HG03066 (cell line): ENCODE measurements at regions not wholly inside any gene's neighbourhood (a gene's known extent, or its start where the extent isn't known, plus 50 kb on each side); places are given as distances from the start of the nearest gene placed in this dataset.
"Not testable (repeated sequence)": the region's sequence is repeated elsewhere in the genome, so short reads cannot be mapped to it uniquely, and the experiment has no call there.

ENCODE experiments used
- ATAC-seq: cut with Tn5 transposase; IDR thresholded peaks from one replicate; pipeline ENCODE4 v1.9.1; 2021; ENCODE audit warnings: low read depth; ENCODE audit not compliant: unreplicated experiment

GRCh38 chr9:117649126-117649525 lies 55.1 kb upstream of the TLR4 start:
- ATAC-seq, result no peak

- ATAC-seq, result no peak
Measured at GRCh38 chr9:117644932-117645636, 59.1 kb upstream of the TLR4 start.

GRCh38 chr9:117644133-117644931 lies 59.9 kb upstream of the TLR4 start:
- peak; percentile 83 for ATAC-seq

- ATAC-seq, result no peak
Measured at GRCh38 chr9:117643288-117643654, 60.9 kb upstream of the TLR4 start.

- not testable (repeated sequence) for ATAC-seq
Measured at GRCh38 chr9:117642571-117643287, 61.5 kb upstream of the TLR4 start.

- no peak for ATAC-seq
Measured at GRCh38 chr9:117636681-117637080, 67.5 kb upstream of the TLR4 start.

- no peak for ATAC-seq
Measured at GRCh38 chr9:117625154-117625553, 79.0 kb upstream of the TLR4 start.

GRCh38 chr9:117624106-117624505 lies 80.1 kb upstream of the TLR4 start:
- no peak for ATAC-seq

GRCh38 chr9:117622347-117622746 lies 81.9 kb upstream of the TLR4 start:
- ATAC-seq, result no peak

- no peak for ATAC-seq
Measured at GRCh38 chr9:117616431-117616831, 87.8 kb upstream of the TLR4 start.

GRCh38 chr9:117612317-117612716 lies 91.9 kb upstream of the TLR4 start:
- no peak for ATAC-seq

- ATAC-seq, result no peak
Measured at GRCh38 chr9:117597977-117598376, 106.2 kb upstream of the TLR4 start.

GRCh38 chr9:117596678-117597077 lies 107.5 kb upstream of the TLR4 start:
- no peak for ATAC-seq

- ATAC-seq, result no peak
Measured at GRCh38 chr9:117595650-117596049, 108.6 kb upstream of the TLR4 start.

- no peak for ATAC-seq
Measured at GRCh38 chr9:117587263-117587662, 116.9 kb upstream of the TLR4 start.

- ATAC-seq, result no peak
Measured at GRCh38 chr9:117574099-117574498, 130.1 kb upstream of the TLR4 start.

- no peak for ATAC-seq
Measured at GRCh38 chr9:117564839-117565238, 139.4 kb upstream of the TLR4 start.

GRCh38 chr9:117561761-117562160 lies 142.4 kb upstream of the TLR4 start:
- ATAC-seq, result no peak

- no peak for ATAC-seq
Measured at GRCh38 chr9:117555964-117556629, 141.2 kb upstream of the ASTN2 start.

GRCh38 chr9:117552811-117553210 lies 138.0 kb upstream of the ASTN2 start:
- ATAC-seq, result no peak

- ATAC-seq, result no peak
Measured at GRCh38 chr9:117551171-117551570, 136.3 kb upstream of the ASTN2 start.
